OCI-LY7 (cell line): ENCODE measurements at regions not wholly inside any gene's neighbourhood (a gene's known extent, or its start where the extent isn't known, plus 50 kb on each side); places are given as distances from the start of the nearest gene placed in this dataset.

Experiments
- BruUV-seq: library from RNA; stranded (reverse); fragments of 400-500 nt; replicated peaks from 2 replicates; lab custom pipeline; 2021; lab: Mats Ljungman, UMichigan
- CTCF ChIA-PET: fragments of 300-600 bp; sonication (Branson Sonifier 250); formaldehyde crosslinking; loops from one replicate; lab custom pipeline; 2022; ENCODE audit warnings: antibody characterized with exemption; ENCODE audit not compliant: unreplicated experiment; lab: Charles Lee
- POLR2A ChIA-PET: fragments of 300-600 bp; sonication (Branson Sonifier 250); formaldehyde crosslinking; loops from one replicate; lab custom pipeline; 2022; ENCODE audit warnings: antibody characterized with exemption; lab: Charles Lee
- DNase-seq: peaks from one replicate; pipeline ENCODE4 v3.0.0-alpha.2; 2015; ENCODE audit warnings: low spot score
- H2AFZ ChIP-seq: fragments of 200-600 bp; sonication (generic), shearing (Covaris generic); 2 replicates; pipeline ENCODE4 v1.6.1; 2014; ENCODE audit warnings: mild to moderate bottlenecking, antibody characterized with exemption, low read length, moderate library complexity
- H3K27ac ChIP-seq: fragments of 200-600 bp; sonication (generic); 2 replicates; pipeline ENCODE4 v1.5.1; 2014; ENCODE audit warnings: mixed run types, low read depth, mild to moderate bottlenecking, moderate library complexity, low read length, inconsistent platforms; ENCODE audit not compliant: poor library complexity, severe bottlenecking
- H3K36me3 ChIP-seq: fragments of 200-600 bp; sonication (generic); 2 replicates; pipeline ENCODE4 v1.6.1; 2014; ENCODE audit warnings: mild to moderate bottlenecking, antibody characterized with exemption, low read length, moderate library complexity, mixed read lengths; ENCODE audit not compliant: insufficient read depth
- H3K4me1 ChIP-seq: fragments of 200-600 bp; sonication (generic); 2 replicates; pipeline ENCODE4 v1.5.1; 2014; ENCODE audit warnings: mild to moderate bottlenecking, low read length; ENCODE audit not compliant: insufficient read depth, poor library complexity, severe bottlenecking
- H3K4me2 ChIP-seq: fragments of 200-600 bp; sonication (generic); 2 replicates; pipeline ENCODE4 v1.6.1; 2014; ENCODE audit warnings: mild to moderate bottlenecking, low read length
- H3K4me3 ChIP-seq: fragments of 200-600 bp; sonication (generic); 2 replicates; pipeline ENCODE4 v1.5.1; 2014; ENCODE audit warnings: mild to moderate bottlenecking, low read depth, low read length; ENCODE audit not compliant: poor library complexity, severe bottlenecking
- H3K79me2 ChIP-seq: fragments of 200-600 bp; sonication (generic); 2 replicates; pipeline ENCODE4 v1.6.1; 2016; ENCODE audit warnings: low read depth, mild to moderate bottlenecking, low read length, moderate library complexity, mixed read lengths; ENCODE audit not compliant: insufficient read depth
- H3K9me2 ChIP-seq: fragments of 200-600 bp; sonication (generic); 2 replicates; pipeline ENCODE4 v1.6.1; 2016; ENCODE audit warnings: mild to moderate bottlenecking, low read length, mixed read lengths; ENCODE audit not compliant: insufficient read depth
- H3K9me3 ChIP-seq: fragments of 200-600 bp; sonication (generic); 2 replicates; pipeline ENCODE4 v1.6.1; 2014; ENCODE audit warnings: mild to moderate bottlenecking, mixed run types, low read length, mixed read lengths
- H4K20me1 ChIP-seq: fragments of 200-600 bp; sonication (generic); 2 replicates; pipeline ENCODE4 v1.6.1; 2014; ENCODE audit warnings: mild to moderate bottlenecking, antibody characterized with exemption, low read length, moderate library complexity, mixed read lengths; ENCODE audit not compliant: insufficient read depth
- EZH2phosphoT487 ChIP-seq: fragments of 200-600 bp; sonication (generic); IDR thresholded peaks from 2 replicates; pipeline ENCODE4 v1.6.1; 2018; ENCODE audit warnings: low read depth, borderline replicate concordance, mild to moderate bottlenecking, mixed run types, antibody characterized with exemption, low read length, moderate library complexity, mixed read lengths
- intact Hi-C: fragments of 100-400 bp; cut with micrococcal nuclease; formaldehyde crosslinking; loops from one replicate; pipeline ENCODE4 v1.10.0; 2022; ENCODE audit not compliant: unreplicated experiment
- TF ChIP-seq, protein P1 (sequence below): fragments of 200-600 bp; sonication (generic); conservative IDR thresholded peaks from 2 replicates; pipeline ENCODE4 v1.5.1; 2014; ENCODE audit warnings: mild to moderate bottlenecking, antibody characterized with exemption, low read length, moderate library complexity, mixed read lengths

- CTCF ChIA-PET: no interaction called here
- H3K79me2 ChIP-seq: no peaks in the 10 kb centered on the region
- no peak for DNase-seq
- no TSS peak for BruUV-seq
- H2AFZ ChIP-seq: no peak overlapping the region
- no peaks in the 10 kb centered on the region for H3K36me3 ChIP-seq
- no peaks in the 10 kb centered on the region for H4K20me1 ChIP-seq
- no peaks in the 10 kb centered on the region for H3K9me3 ChIP-seq
- no peak overlapping the region for H3K27ac ChIP-seq
- POLR2A ChIA-PET: no interaction called here
- H3K4me2 ChIP-seq: no peak overlapping the region
- intact Hi-C loops: no loop called here
- no peaks in the 10 kb centered on the region for H3K4me1 ChIP-seq
- TF ChIP-seq, protein P1, sequence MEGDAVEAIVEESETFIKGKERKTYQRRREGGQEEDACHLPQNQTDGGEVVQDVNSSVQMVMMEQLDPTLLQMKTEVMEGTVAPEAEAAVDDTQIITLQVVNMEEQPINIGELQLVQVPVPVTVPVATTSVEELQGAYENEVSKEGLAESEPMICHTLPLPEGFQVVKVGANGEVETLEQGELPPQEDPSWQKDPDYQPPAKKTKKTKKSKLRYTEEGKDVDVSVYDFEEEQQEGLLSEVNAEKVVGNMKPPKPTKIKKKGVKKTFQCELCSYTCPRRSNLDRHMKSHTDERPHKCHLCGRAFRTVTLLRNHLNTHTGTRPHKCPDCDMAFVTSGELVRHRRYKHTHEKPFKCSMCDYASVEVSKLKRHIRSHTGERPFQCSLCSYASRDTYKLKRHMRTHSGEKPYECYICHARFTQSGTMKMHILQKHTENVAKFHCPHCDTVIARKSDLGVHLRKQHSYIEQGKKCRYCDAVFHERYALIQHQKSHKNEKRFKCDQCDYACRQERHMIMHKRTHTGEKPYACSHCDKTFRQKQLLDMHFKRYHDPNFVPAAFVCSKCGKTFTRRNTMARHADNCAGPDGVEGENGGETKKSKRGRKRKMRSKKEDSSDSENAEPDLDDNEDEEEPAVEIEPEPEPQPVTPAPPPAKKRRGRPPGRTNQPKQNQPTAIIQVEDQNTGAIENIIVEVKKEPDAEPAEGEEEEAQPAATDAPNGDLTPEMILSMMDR: no peak
- no peak for TF ChIP-seq EZH2phosphoT487
- H3K4me3 ChIP-seq: no peak overlapping the region
- H3K9me2 ChIP-seq: no peaks in the 10 kb centered on the region
Observed at GRCh38 chr2:150309311-150310080, 178.0 kb downstream of the RND3 start.

GRCh38 chr2:150307258-150307657 lies 180.2 kb downstream of the RND3 start:
- intact Hi-C loops: no loop called here
- CTCF ChIA-PET: no interaction called here

More at GRCh38 chr2:150307258-150307657, 180.2 kb downstream of the RND3 start:
- DNase-seq: no peak
- no peaks in the 10 kb centered on the region for H4K20me1 ChIP-seq
- 0 out of 2 replicates have a peak, but pooled peaks cover 7% of the 10 kb centered on the region for H3K9me3 ChIP-seq
- no peak overlapping the region for H2AFZ ChIP-seq
- BruUV-seq: no TSS peak
- POLR2A ChIA-PET: interaction anchor here (0.6 kb wide), 1 partner anchor 80 kb away, joined by 3 read pairs; no protein-coding TSS in a partner anchor
- TF ChIP-seq, protein P1: no peak
- TF ChIP-seq EZH2phosphoT487: no peak
- no peaks in the 10 kb centered on the region for H3K36me3 ChIP-seq
- H3K9me2 ChIP-seq: no peaks in the 10 kb centered on the region
- no peak overlapping the region for H3K4me3 ChIP-seq
- H3K27ac ChIP-seq: no peak overlapping the region
- no peaks in the 10 kb centered on the region for H3K4me1 ChIP-seq
- no peak overlapping the region for H3K4me2 ChIP-seq
- no peaks in the 10 kb centered on the region for H3K79me2 ChIP-seq
